ENCODE measurements at regions not wholly inside any gene's neighbourhood (a gene's known extent, or its start where the extent isn't known, plus 50 kb on each side); places are given as distances from the start of the nearest gene placed in this dataset.

- Histone ChIP-seq H3K27ac (ENCODE audit: extremely low read depth, low read depth, low read length) (no peak overlapping the region), H3K4me1 (ENCODE audit: control insufficient read depth, insufficient read depth, low read length) (no peaks in the 10 kb centered on the region), H3K36me3 (ENCODE audit: control insufficient read depth in 2 of 2, insufficient read depth in 1 of 2, low read length in 2 of 2) (no peaks in the 10 kb centered on the region), H3K9me3 (ENCODE audit: control insufficient read depth, insufficient read depth, low read depth, low read length) (no peaks in the 10 kb centered on the region), H3K4me3 (ENCODE audit: low read depth, low read length) (no peak overlapping the region)
- ChIA-PET POLR2A (no interaction called here), CTCF (no interaction called here)
- TF ChIP-seq YY2 (tag by site-specific recombination; IDR thresholded peaks at IDR 0.05), result peak; percentile 22; the same call in 1 of the 2 replicates
- TF ChIP-seq ZBTB17 (tag by site-specific recombination; IDR thresholded peaks at IDR 0.05), result peak; percentile 68
- TF ChIP-seq ZNF302 (tag by site-specific recombination; IDR thresholded peaks at IDR 0.05; ENCODE audit: low read depth), result no peak
- no peak for TF ChIP-seq ZFHX2 (tag by site-specific recombination; conservative IDR thresholded peaks at IDR 0.05)
- TF ChIP-seq YY1 (tag by site-specific recombination; IDR thresholded peaks at IDR 0.05), result peak; percentile 73
These were observed 155.7 kb downstream of the PCDH17 start for GRCh38 chr13:57787058-57787791.

- CTCF ChIA-PET, result no interaction called here
- Histone ChIP-seq H3K27ac (ENCODE audit: extremely low read depth, low read depth, low read length) (no peak overlapping the region), H3K4me3 (ENCODE audit: low read depth, low read length) (no peak overlapping the region), H3K4me1 (ENCODE audit: control insufficient read depth, insufficient read depth, low read length) (no peaks in the 10 kb centered on the region), H3K36me3 (ENCODE audit: control insufficient read depth in 2 of 2, insufficient read depth in 1 of 2, low read length in 2 of 2) (no peaks in the 10 kb centered on the region), H3K9me3 (ENCODE audit: control insufficient read depth, insufficient read depth, low read depth, low read length) (no peaks in the 10 kb centered on the region)
- POLR2A ChIA-PET, result no interaction called here
- TF ChIP-seq ZNF138 (tag by site-specific recombination; IDR thresholded peaks at IDR 0.05; ENCODE audit: borderline replicate concordance), result no peak
- TF ChIP-seq ZNF280D (tag by site-specific recombination; IDR thresholded peaks at IDR 0.05), result no peak
- no peak for TF ChIP-seq ZNF580 (tag by site-specific recombination; IDR thresholded peaks at IDR 0.05)
- no peak for TF ChIP-seq ZNF221 (tag by site-specific recombination; IDR thresholded peaks at IDR 0.05; ENCODE audit: borderline replicate concordance)
- no peak for TF ChIP-seq RBAK (tag by site-specific recombination; IDR thresholded peaks at IDR 0.05)
- TF ChIP-seq CTCF (tag by site-specific recombination; IDR thresholded peaks at IDR 0.05), result no peak
- TF ChIP-seq SETDB1 (IDR thresholded peaks at IDR 0.05; ENCODE audit: insufficient read length, low read length), result no peak
- TF ChIP-seq ZNF701 (tag by site-specific recombination; IDR thresholded peaks at IDR 0.05), result no peak
- no peak for TF ChIP-seq KLF1 (tag by site-specific recombination; IDR thresholded peaks at IDR 0.05)
- TF ChIP-seq ZFP3 (tag by site-specific recombination; IDR thresholded peaks at IDR 0.05; ENCODE audit: low read depth), result no peak
- TF ChIP-seq GLI4 (tag by site-specific recombination; IDR thresholded peaks at IDR 0.05), result no peak
- TF ChIP-seq ZSCAN23 (tag by site-specific recombination; IDR thresholded peaks at IDR 0.05), result no peak
- TF ChIP-seq SP7 (tag by site-specific recombination; IDR thresholded peaks at IDR 0.05), result no peak
- TF ChIP-seq ZNF558 (tag by site-specific recombination; IDR thresholded peaks at IDR 0.05), result no peak
These were observed 168.1 kb downstream of the PCDH17 start for GRCh38 chr13:57799624-57800023.

Data from HEK293 (cell line).